NCI-H187 (cell line): ENCODE measurements at regions not wholly inside any gene's neighbourhood (a gene's known extent, or its start where the extent isn't known, plus 50 kb on each side); places are given as distances from the start of the nearest gene placed in this dataset.

Experiments
- DNase-seq, 2 experiments: peaks; one replicate each; lab custom pipeline; 2025; lab: John Stamatoyannopoulos, UW

DNA sequence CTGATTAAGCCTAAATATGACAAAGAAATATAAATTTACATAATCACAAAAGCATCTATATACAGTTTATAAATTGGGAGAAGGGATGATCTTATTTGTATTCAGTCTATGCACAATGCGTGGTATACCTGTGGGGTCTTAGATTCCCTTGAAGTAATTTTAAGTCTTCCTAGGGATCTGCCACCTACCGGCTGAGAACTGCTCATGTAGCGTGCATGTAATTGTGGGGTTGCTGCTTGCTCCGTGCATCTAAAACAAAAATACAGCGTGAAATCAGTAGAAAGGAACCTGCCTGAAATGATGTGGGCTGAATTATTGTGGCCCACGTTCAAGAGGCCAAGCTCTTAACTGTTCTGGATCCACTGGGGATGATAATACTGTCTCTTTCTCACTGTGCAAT, 187.3 kb downstream of the MBOAT1 start:
- DNase-seq: no peak

DNA sequence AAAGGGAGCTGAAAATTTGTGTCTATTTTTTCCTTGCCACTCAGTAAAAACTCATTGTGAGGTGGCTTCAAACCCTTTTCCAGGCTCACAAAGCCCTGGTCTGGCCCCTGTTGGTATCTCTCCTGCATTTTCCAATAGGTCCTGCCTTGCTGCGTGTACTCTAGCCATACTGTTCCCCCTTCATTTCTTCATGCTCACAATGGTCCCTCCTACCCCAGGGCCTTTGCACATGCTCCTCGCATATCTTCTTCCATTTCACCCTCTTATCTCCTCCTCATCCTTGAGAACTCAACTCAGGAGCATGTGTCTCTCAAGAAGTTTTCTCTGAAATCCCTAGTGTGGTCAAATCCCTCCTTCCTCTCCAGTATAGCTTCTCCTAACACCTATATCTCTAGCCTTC, 186.6 kb downstream of the MBOAT1 start:
- DNase-seq: no peak

DNA sequence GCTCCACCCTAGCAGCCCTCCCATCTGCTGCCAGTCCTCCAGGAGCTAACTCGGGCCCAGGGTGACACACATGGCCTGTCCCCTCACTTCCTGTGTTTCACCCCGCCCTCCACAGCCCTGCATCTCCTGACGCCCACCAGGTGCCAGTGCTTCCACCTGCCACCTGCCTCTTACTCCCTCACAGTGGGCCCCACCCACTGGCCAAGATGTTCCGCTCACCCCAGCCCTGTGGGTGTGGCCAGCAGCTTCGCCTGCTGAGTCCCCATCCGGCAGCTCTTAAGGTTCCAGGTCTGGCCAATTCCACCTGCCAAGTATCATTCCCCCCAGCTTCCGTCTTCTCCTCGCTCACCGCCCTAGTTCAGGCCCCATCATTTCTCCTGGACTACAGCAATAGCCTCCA, 184.1 kb downstream of the MBOAT1 start:
- DNase-seq: no peak

DNA sequence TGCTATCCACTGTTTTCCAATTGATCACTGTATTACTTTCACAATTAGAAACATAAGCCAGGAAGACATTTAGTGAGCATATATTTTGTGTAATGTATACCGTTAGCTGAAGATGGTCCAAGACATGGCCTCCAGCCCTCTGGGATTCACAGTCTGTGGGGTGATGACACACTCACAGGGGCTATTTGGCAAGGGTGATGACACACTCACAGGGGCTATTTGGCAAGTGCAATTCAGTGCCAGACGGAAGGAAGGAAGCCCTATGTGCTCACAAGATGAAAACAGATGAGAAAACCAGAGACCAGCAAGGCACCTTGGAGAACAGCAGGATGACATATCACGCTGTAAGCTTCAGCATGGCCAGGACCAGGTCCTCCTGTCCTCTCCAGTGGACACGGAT, 183.7 kb downstream of the MBOAT1 start:
- no peak for DNase-seq

DNA sequence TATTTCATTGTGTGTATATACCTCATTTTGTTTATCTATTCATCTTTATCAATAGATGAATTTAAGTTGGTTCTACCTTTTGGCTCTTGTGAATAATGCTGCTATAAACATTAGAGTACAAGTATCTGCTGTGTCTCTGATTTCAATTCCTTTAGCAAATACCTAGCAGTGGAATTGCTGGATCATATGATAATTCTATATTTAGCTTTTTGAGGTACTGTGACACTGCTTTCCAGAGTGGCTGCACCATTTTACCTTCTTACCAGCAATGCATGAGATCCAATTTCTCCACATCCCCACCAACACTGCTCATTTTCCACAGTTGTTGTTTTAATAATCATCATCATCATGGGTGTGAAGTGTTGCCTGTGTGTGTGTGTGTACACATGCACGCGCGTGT, 182.3 kb downstream of the MBOAT1 start:
- DNase-seq: no peak

DNA sequence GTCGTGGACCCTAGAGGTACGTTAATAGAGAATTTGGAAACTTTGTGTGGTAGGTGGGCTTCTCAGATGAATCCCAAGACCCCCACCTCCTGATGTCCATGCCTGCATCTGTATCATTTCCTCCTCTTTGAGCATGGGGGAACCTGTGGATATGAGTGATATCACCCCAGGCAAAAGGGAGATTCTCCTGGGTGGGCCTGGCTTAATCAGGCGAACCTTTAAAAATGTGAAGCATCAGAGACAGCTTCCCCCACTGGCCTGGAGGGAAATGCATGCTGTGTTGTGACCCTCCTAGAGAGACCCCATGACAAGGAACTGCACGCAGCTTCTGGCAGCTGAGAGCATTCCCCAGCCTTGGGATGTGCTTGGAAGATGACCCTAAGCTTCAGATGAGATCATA, 180.9 kb downstream of the MBOAT1 start:
- DNase-seq: no peak

DNA sequence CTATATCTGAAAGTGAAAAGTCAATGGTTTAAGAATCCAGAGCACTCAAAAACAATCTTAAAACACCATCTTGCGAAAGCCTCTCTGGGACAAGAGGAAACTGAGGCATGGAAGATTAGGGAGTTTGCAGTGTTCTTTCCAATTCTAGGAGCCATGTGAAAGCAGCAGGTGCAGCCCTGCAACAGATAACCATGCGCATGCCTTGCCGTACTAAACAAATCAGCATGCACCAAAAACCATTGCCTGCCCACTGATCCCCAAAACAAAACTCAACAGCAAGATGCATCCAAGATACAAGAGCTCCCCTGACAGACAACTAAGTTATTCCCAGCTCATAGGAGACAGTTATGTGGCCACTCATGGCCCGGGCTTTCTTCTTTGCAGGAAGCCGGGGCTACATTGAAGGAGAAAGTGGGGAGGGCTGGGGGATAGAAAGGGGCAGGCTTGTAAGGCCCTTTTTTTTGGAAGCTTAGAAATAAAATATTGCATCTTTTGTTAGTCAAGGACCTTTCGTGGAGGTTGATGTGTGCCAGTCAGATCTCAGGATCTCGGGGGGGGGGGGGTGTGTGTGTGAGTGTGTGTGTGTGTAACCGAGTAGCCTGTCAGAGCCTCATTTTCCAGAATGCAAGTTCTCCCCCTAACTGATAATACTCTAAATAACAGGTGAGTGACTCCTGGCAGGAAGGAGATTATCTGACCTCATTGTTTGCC, 178.4 kb downstream of the MBOAT1 start:
- DNase-seq: no peak

DNA sequence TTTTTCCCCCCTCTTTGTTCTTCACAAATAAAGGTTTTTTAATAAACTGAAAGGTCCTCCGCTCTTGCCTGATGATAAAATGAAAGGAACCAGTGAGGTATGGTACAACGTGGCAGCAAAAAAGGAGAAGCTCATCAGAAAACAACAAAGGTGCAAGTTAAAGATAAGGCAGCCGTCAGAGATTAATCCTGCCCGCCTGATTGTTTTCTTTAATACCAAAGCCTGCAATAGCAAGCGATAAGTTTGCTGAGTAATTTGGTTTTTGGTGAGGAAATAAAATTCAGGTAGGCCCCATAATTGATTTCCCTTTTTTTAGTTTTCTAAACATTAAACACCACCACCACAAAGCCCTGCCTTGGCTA, 177.9 kb downstream of the MBOAT1 start:
- no peak for DNase-seq

DNA sequence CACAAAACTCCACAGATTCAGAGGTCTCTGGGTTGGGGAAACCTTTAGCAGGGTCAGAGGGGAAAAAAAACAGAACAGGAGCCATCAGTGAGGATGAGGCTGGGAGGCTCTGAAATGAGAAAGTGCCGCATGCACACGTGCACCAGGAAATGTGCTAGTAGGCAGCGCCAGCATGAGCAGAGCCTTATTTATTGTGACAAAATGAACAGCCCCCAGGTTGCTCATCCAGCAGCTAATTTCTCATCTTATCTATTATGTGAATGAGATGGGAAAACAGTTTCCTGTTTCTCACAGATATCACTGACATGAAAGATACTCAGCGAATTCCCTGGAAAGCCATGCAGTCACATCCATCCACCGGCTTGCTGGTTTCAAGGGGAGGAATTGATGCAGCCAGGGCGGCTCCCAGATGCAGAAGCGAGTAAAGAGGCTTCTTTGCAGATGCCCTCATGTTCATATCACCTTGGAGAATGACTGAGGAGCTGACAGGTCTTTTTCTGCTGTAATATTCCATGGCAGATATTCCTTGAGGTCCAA, 176.1 kb downstream of the MBOAT1 start:
- no peak for DNase-seq

DNA sequence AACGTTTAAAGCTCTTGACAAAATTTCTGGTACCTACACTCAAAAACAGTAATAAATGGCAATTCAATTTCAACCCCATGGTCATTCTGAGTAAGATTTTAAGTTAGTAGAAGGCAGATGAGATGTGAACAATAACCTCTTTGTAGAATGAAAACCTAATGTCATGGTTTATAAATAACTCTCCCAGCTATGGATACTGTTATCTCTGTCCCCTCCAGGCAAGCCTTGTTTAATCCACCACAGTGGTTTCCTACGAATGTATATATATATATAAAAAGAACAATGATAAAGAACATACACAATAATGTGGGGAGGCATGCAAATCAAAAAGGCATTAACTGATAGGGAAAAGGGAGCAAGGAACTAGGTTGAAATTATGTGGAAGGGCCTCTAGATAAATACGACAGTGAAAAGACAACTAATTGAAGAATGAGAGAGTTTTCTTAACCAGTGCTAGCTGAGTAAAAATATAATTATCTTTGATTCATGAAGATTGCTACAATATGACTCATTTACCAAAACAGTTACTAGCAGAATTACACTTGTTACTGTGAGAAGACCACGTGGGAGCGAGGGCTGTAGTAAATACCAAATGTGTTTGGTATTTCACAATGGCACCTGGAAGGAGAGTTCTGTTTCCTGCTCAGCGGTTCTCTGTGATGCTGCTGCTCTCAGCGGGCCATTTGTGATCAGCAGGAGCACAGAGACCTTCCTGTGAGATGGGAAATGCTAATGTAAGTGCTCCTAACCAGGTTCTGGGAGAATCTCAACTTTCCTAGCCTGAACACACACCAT, 173.7 kb downstream of the MBOAT1 start:
- DNase-seq: no peak

DNA sequence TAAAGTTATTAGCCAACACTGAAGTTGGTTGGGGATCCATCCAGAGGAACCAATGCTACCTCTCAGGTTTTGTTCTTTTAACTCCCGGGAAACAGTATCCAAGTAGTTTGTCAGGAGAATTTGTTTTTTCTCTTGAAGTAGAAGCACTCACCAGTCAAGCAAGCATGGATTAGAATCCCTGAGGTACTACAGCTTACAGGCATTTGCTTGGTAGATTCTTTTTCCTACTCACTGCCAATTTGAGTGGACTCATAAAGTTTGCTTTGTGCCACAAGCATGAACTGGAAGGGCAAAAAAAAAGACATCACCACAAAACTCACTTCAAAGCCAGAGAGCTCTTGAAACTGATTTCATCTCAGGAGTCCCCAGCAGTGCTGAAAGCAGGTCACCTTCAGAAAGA, 167.4 kb downstream of the MBOAT1 start:
- DNase-seq: peak; percentile 68 to 80
